ENCODE measurements at regions not wholly inside any gene's neighbourhood (a gene's known extent, or its start where the extent isn't known, plus 50 kb on each side); places are given as distances from the start of the nearest gene placed in this dataset.

GRCh38 chr4:14892563-14892962 lies 109.7 kb upstream of the CPEB2 start:
- no peak overlapping the region for H3K27ac ChIP-seq (ENCODE audit: control insufficient read depth, insufficient read depth, low read length)
- no peaks in the 10 kb centered on the region for H3K79me2 ChIP-seq (ENCODE audit: control insufficient read depth, insufficient read depth, low read length)
- H4K20me1 ChIP-seq (ENCODE audit: control insufficient read depth, extremely low read depth, insufficient read depth, low read length) = no peaks in the 10 kb centered on the region
- H3K36me3 ChIP-seq (ENCODE audit: control insufficient read depth in 2 of 2, extremely low read depth in 1 of 2, insufficient read depth in 2 of 2, low read length in 2 of 2) = no peaks in the 10 kb centered on the region
- no peak overlapping the region for H3K4me2 ChIP-seq (ENCODE audit: control insufficient read depth, extremely low read depth, insufficient read depth, low read depth, low read length)
- H3K4me1 ChIP-seq (ENCODE audit: control insufficient read depth, extremely low read depth, insufficient read depth, low read length) = peaks cover 30% of the 10 kb centered on the region
- H2AFZ ChIP-seq (ENCODE audit: control insufficient read depth, low read length) = no peak overlapping the region
- FAIRE-seq (no peak), DNase-seq (ENCODE audit: low read depth, low spot score) (no peak)
- no peaks in the 10 kb centered on the region for H3K9me3 ChIP-seq (ENCODE audit: control insufficient read depth, low read depth, low read length)
- no peak overlapping the region for H3K4me3 ChIP-seq (ENCODE audit: control insufficient read depth in 2 of 3, extremely low read depth in 1 of 3, insufficient read depth in 2 of 3, low read depth in 1 of 3, low read length in 3 of 3)
- no peaks in the 10 kb centered on the region for H3K27me3 ChIP-seq (ENCODE audit: control insufficient read depth, extremely low read depth, insufficient read depth, low read length)
- no peak for TF ChIP-seq CTCF (optimal IDR thresholded peaks at IDR 0.05 in 1 of 3, IDR thresholded peaks at IDR 0.05 in 1 of 3, conservative IDR thresholded peaks at IDR 0.05 in 1 of 3; ENCODE audit: extremely low read depth in 1 of 3, insufficient read depth in 2 of 3, low read length in 3 of 3)
- TF ChIP-seq EZH2 (IDR thresholded peaks at IDR 0.05; ENCODE audit: low read length) = no peak
- no peak overlapping the region for H3K9ac ChIP-seq (ENCODE audit: control insufficient read depth, extremely low read depth, insufficient read depth, low read length)
- no peaks in the 10 kb centered on the region for H3K9me1 ChIP-seq (ENCODE audit: control insufficient read depth, extremely low read depth, insufficient read depth, low read length)
- dilution Hi-C loops (cut with MboI; ENCODE audit: extremely low pct_ligation_motif_present, low sequenced_read_pairs) = no loop called here

GRCh38 chr4:14893713-14894112 lies 108.6 kb upstream of the CPEB2 start:
- Histone ChIP-seq H3K4me2 (ENCODE audit: control insufficient read depth, extremely low read depth, insufficient read depth, low read depth, low read length) (peak overlapping the region; percentile 51), H3K79me2 (ENCODE audit: control insufficient read depth, insufficient read depth, low read length) (no peaks in the 10 kb centered on the region), H3K9ac (ENCODE audit: control insufficient read depth, extremely low read depth, insufficient read depth, low read length) (no peak overlapping the region), H4K20me1 (ENCODE audit: control insufficient read depth, extremely low read depth, insufficient read depth, low read length) (no peaks in the 10 kb centered on the region), H3K27me3 (ENCODE audit: control insufficient read depth, extremely low read depth, insufficient read depth, low read length) (no peaks in the 10 kb centered on the region), H3K4me3 (ENCODE audit: control insufficient read depth in 2 of 3, extremely low read depth in 1 of 3, insufficient read depth in 2 of 3, low read depth in 1 of 3, low read length in 3 of 3) (no peak overlapping the region), H3K27ac (ENCODE audit: control insufficient read depth, insufficient read depth, low read length) (no peak overlapping the region), H3K9me1 (ENCODE audit: control insufficient read depth, extremely low read depth, insufficient read depth, low read length) (no peaks in the 10 kb centered on the region), H3K4me1 (ENCODE audit: control insufficient read depth, extremely low read depth, insufficient read depth, low read length) (peaks cover 24% of the 10 kb centered on the region), H3K9me3 (ENCODE audit: control insufficient read depth, low read depth, low read length) (no peaks in the 10 kb centered on the region), H2AFZ (ENCODE audit: control insufficient read depth, low read length) (peak overlapping the region; percentile 32), H3K36me3 (ENCODE audit: control insufficient read depth in 2 of 2, extremely low read depth in 1 of 2, insufficient read depth in 2 of 2, low read length in 2 of 2) (no peaks in the 10 kb centered on the region)
- FAIRE-seq (peak; percentile 87), DNase-seq (ENCODE audit: low read depth, low spot score) (no peak)
- dilution Hi-C loops (cut with MboI; ENCODE audit: extremely low pct_ligation_motif_present, low sequenced_read_pairs) = no loop called here
- TF ChIP-seq CTCF (optimal IDR thresholded peaks at IDR 0.05 in 1 of 3, IDR thresholded peaks at IDR 0.05 in 1 of 3, conservative IDR thresholded peaks at IDR 0.05 in 1 of 3; ENCODE audit: extremely low read depth in 1 of 3, insufficient read depth in 2 of 3, low read length in 3 of 3) (no peak), EZH2 (IDR thresholded peaks at IDR 0.05; ENCODE audit: low read length) (no peak)
